Endodermal cell (in vitro differentiated cells): ENCODE measurements at regions not wholly inside any gene's neighbourhood (a gene's known extent, or its start where the extent isn't known, plus 50 kb on each side); places are given as distances from the start of the nearest gene placed in this dataset.

ENCODE experiments used
- DNase-seq: peaks from one replicate; pipeline ENCODE4 v3.0.0-alpha.2; 2017
- H3K27ac ChIP-seq: 2 replicates; pipeline ENCODE4 v1.5.1; 2013; ENCODE audit warnings: mild to moderate bottlenecking, low read depth, low read length, moderate library complexity
- H3K27me3 ChIP-seq: 2 replicates; pipeline ENCODE4 v1.6.1; 2013; ENCODE audit warnings: mild to moderate bottlenecking, low read length, moderate library complexity; ENCODE audit not compliant: insufficient read depth, control insufficient read depth, poor library complexity, severe bottlenecking
- H3K36me3 ChIP-seq: 2 replicates; pipeline ENCODE4 v1.7.0; 2013; ENCODE audit warnings: mild to moderate bottlenecking, low read length, moderate library complexity; ENCODE audit not compliant: control insufficient read depth, insufficient read depth
- H3K4me1 ChIP-seq: one replicate; pipeline ENCODE4 v1.7.0; 2013; ENCODE audit warnings: low read length; ENCODE audit not compliant: control insufficient read depth, insufficient read depth
- H3K4me3 ChIP-seq: 2 replicates; pipeline ENCODE4 v1.5.1; 2013; ENCODE audit warnings: mild to moderate bottlenecking, low read length, moderate library complexity
- H3K9ac ChIP-seq: 2 replicates; pipeline ENCODE4 v1.6.1; 2013; ENCODE audit warnings: mild to moderate bottlenecking, low read length, moderate library complexity; ENCODE audit not compliant: poor library complexity, severe bottlenecking; ENCODE audit errors: extremely low read depth
- H3K9me3 ChIP-seq: 2 replicates; pipeline ENCODE4 v1.6.1; 2013; ENCODE audit warnings: mild to moderate bottlenecking, low read length, moderate library complexity; ENCODE audit not compliant: control insufficient read depth
- H3K27ac Mint-ChIP-seq: 2 replicates; pipeline ENCODE4 v1.8.0; 2020; ENCODE audit warnings: mixed read lengths
- H3K27me3 Mint-ChIP-seq: 2 replicates; pipeline ENCODE4 v1.8.0; 2021; ENCODE audit warnings: mild to moderate bottlenecking, mixed read lengths; ENCODE audit not compliant: insufficient read depth
- H3K36me3 Mint-ChIP-seq: 2 replicates; pipeline ENCODE4 v1.8.0; 2020; ENCODE audit warnings: low read depth, mixed read lengths
- H3K4me1 Mint-ChIP-seq: 2 replicates; pipeline ENCODE4 v1.8.0; 2020; ENCODE audit warnings: mixed read lengths
- H3K4me3 Mint-ChIP-seq: 2 replicates; pipeline ENCODE4 v1.8.0; 2020; ENCODE audit warnings: mild to moderate bottlenecking, moderate library complexity, mixed read lengths
- H3K9me3 Mint-ChIP-seq: 2 replicates; pipeline ENCODE4 v1.8.0; 2020; ENCODE audit warnings: mild to moderate bottlenecking, mixed read lengths
- CTCF ChIP-seq: fragments of 200-600 bp; sonication (generic); conservative IDR thresholded peaks from 2 replicates; pipeline ENCODE4 v1.5.0; 2021; ENCODE audit warnings: antibody characterized with exemption, mild to moderate bottlenecking
- WGBS, 2 experiments: methylation state at CpG; one replicate each; pipeline versions ENCODE4 v1.1.5 to v1.1.7; 2013; ENCODE audit warnings: missing lambda C conversion rate in 2 of 2, mixed read lengths in 1 of 2; ENCODE audit not compliant: insufficient coverage in 1 of 2, insufficient read length in 1 of 2; 5-methylcytosine and 5-hydroxymethylcytosine counted together

- H3K9me3 Mint-ChIP-seq = no peaks in the 10 kb centered on the region
- no peak overlapping the region for H3K4me3 Mint-ChIP-seq
- Histone ChIP-seq H3K36me3 (no peaks in the 10 kb centered on the region), H3K27me3 (no peaks in the 10 kb centered on the region), H3K4me1 (no peaks in the 10 kb centered on the region), H3K9me3 (no peaks in the 10 kb centered on the region), H3K27ac (no peak overlapping the region), H3K9ac (no peak overlapping the region), H3K4me3 (no peak overlapping the region)
- H3K4me1 Mint-ChIP-seq = peaks cover 11% of the 10 kb centered on the region
- no peaks in the 10 kb centered on the region for H3K27me3 Mint-ChIP-seq
- no peak overlapping the region for H3K27ac Mint-ChIP-seq
- WGBS, 2 experiments = 40 to 79% methylated on average over 1 to 3 of the region's 3 CpGs
- no peak for DNase-seq
- H3K36me3 Mint-ChIP-seq = no peaks in the 10 kb centered on the region
- TF ChIP-seq CTCF = no peak
Observed at GRCh38 chr14:30240685-30241084, 313.0 kb upstream of the PRKD1 start.

- H3K27me3 ChIP-seq = no peaks in the 10 kb centered on the region
- H3K9ac ChIP-seq = no peak overlapping the region
- no peaks in the 10 kb centered on the region for H3K36me3 ChIP-seq
- H3K27me3 Mint-ChIP-seq = no peaks in the 10 kb centered on the region
- no peaks in the 10 kb centered on the region for H3K36me3 Mint-ChIP-seq
- no peak overlapping the region for H3K4me3 Mint-ChIP-seq
- H3K9me3 ChIP-seq = no peaks in the 10 kb centered on the region
- peaks cover 11% of the 10 kb centered on the region for H3K4me1 Mint-ChIP-seq
- no peak overlapping the region for H3K27ac Mint-ChIP-seq
- no peak for DNase-seq
- no peak for TF ChIP-seq CTCF
- WGBS, 2 experiments = 60 to 85% methylated on average over 1 to 2 of the region's 2 CpGs
- H3K9me3 Mint-ChIP-seq = no peaks in the 10 kb centered on the region
- no peaks in the 10 kb centered on the region for H3K4me1 ChIP-seq
- peak overlapping the region; percentile 71 for H3K27ac ChIP-seq
- H3K4me3 ChIP-seq = no peak overlapping the region
Observed at GRCh38 chr14:30242744-30243143, 315.1 kb upstream of the PRKD1 start.

GRCh38 chr14:30243207-30243606 lies 315.6 kb upstream of the PRKD1 start:
- WGBS, 2 experiments = 80 to 100% methylated on average over 1 of the region's 1 CpG
- Mint-ChIP-seq H3K4me3 (no peak overlapping the region), H3K36me3 (no peaks in the 10 kb centered on the region), H3K9me3 (no peaks in the 10 kb centered on the region), H3K27me3 (no peaks in the 10 kb centered on the region), H3K4me1 (peaks cover 11% of the 10 kb centered on the region), H3K27ac (no peak overlapping the region)
- Histone ChIP-seq H3K4me1 (no peaks in the 10 kb centered on the region), H3K27me3 (no peaks in the 10 kb centered on the region), H3K9me3 (no peaks in the 10 kb centered on the region), H3K9ac (no peak overlapping the region), H3K27ac (peak overlapping the region; percentile 71), H3K36me3 (no peaks in the 10 kb centered on the region), H3K4me3 (no peak overlapping the region)
- DNase-seq = no peak
- no peak for TF ChIP-seq CTCF
